Hippocampal formation (tissue), 2 donors: ENCODE measurements at regions not wholly inside any gene's neighbourhood (a gene's known extent, or its start where the extent isn't known, plus 50 kb on each side); places are given as distances from the start of the nearest gene placed in this dataset.

ENCODE experiments used
- DNase-seq, 2 donors: peaks; one replicate each; lab custom pipeline; 2025; lab: John Stamatoyannopoulos, UW

DNA sequence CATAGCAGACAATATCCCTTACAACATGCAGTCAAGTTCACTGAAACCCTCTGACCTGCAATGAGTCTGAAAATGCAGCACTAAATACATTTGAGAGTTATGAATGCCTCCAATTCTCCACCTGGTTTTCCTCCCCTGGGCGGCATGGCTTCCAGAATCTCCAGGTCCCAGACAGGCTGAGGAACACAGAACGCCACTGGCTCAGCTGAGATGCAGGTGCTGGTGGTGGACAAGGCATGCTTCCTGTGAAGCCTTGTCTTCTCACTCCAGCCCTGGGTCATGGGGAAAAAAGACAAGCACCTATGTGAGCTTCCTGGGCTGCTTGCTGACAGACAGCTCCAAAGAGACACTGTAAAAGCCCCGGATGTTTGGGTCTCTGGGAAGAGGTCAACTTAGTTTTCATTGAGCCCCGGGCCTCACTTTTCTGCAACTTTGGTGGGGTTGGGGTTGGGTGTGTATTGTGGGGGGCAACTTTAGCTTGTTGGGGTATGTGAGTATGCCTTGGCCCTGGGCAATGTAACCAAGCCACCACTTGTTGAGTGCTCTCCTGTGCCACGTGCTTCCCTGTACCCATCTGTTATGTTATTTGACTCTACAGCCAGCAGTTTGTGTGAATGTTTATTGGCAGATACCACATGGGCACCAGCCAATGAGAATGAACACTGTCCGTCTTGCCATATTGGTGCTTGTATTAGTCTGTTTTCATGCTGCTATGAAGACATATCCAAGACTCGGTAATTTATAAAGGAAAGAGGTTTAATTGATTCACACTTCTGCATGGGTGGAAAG, 127.8 kb downstream of the EMX2 start:
- DNase-seq, result no peak

DNA sequence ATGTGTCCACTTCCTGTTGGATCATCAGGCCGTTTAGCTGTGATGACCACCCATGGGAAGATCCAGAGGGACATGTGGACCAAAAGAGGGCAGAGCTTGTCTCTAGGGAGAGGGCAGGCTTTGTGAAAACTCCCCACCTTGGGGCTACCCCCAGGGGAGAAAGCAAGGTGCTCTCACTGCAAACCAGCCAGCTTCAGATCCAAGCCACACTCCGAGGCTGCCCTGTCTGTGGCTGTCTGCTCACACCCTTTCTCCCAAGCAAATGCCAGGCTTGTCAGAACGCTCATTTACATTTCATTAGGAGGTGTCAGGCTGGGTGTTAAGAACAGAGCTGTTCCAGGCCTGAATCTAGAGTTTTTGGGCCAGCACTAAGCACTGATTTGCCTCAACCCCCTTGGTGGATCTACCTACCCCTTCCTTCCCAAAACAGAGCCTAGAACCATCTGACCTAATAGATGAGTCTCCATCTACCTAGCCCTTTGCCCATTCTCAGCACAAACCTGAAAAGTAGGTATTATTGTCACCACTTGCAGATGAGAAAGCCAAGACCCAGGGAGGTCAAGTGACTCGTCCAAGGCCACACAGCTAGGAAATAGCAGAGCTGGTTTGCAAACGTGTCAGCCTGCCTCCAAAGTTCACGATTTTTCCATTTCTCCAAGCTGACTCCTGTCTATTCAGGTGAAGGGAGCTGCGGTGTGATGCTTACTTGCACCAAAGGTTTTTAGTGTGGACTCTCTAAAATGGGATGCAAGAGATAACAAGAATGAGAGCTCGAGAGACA, 130.9 kb downstream of the EMX2 start:
- DNase-seq, result no peak

DNA sequence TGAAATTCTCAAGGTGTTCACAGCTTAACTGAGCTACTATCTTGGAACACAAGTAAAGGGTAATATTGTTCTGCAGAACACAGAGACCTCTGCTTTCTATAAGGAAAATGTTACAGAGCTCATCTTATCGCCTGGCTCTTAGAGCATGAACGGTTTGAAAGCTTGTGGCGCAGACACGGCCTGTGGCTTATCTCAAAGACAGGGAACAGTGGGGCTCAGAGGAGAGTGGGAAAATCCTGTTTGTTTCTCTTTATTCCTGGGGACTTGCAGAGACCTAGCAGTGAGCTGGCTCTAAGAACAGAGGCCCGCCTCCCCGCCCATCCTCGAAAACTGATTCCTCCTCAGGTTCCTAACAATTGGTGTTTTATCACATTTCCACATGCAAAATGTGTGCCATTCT, 131.7 kb downstream of the EMX2 start:
- DNase-seq, result no peak

DNA sequence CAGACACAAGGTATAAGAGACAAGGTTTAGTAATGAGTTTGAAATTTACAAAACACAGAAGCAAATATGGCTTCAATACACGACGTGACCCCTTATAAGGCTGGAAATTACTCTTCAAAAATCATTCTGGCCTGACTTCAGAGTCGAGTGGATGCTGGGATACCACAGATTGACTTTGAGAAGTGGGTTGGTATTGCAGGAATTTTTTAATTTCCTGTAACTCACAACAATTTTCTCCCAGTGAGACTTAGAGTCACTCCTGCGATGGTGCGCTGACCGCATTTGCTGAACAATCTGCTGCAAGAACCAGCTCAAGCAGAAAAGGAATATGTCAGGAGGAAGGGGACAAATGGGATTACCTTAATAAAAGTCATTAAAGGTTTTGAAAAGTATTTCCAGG, 132.1 kb downstream of the EMX2 start:
- DNase-seq, result no peak

DNA sequence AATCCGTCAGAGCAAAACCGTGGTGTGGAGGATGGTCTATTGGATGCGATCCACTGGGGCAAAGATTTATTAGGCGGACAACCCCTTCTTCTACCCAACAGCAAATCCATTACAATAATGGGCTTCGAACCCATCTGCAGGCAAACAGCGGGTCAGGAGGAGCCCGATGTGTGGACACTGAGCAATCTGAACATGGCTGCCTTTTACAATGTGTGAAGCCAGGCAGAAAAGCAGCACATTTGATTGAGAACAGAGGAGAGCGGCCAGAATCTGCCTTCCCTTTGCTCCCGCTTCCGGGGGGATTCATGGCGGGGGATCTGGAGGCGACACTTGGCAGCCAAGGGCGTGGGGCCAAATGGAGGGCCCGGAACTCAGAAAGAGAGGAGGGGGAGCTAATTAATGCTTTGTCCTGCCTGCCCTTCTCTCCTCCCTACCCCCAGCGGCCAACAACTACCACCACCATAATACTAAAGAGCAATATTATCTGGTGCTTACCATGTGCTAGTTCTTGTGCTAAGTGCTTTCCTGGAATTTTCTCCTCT, 133.0 kb downstream of the EMX2 start:
- DNase-seq, result no peak

DNA sequence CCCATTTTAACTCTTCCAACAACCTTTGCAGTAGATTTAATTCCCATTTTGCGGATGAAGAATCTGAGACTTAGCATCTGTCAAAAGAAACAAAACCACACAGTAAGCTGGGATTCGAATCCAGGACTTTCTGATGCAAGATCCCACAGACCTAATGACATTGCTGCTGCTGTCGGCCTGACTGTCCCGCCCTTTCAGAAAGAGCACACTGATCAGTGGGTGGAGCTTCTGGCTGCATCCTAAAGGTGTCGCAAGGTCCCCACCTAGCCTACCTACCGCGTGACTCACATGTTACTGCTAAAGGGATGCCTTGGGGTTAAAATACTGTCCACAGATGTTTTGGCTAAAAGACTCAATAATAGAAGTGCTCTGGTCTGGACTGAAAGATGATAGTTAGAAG, 134.7 kb downstream of the EMX2 start:
- DNase-seq, result no peak

DNA sequence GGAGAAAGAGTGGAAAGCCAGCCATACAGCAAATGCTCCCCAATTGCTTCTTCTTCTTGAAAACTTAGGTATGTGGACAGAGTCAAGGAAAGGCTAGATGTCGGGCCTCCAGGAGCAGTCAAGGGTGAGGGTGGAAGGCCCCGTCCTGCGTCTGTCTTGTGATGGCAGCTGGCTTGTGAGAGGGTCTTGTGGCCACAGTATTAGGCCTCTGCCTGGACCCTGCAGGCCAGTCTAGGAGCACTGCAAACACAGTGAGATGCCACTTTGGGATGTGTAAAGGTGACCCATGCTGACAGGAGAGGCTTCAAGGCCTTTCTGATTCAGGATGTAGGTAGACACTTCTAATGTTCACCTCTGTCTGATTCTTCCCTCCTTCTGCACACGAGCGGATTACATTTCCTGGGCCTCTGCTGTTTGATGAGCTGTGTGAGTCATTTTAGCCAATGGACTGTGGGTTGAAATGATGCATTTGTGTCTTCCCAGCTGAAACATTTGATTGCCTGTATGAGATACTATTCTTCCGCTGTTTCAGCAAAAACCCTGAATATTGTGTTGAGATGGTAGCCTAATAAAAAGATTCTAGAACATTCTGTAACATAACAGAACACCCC, 135.4 kb downstream of the EMX2 start:
- DNase-seq, result no peak

DNA sequence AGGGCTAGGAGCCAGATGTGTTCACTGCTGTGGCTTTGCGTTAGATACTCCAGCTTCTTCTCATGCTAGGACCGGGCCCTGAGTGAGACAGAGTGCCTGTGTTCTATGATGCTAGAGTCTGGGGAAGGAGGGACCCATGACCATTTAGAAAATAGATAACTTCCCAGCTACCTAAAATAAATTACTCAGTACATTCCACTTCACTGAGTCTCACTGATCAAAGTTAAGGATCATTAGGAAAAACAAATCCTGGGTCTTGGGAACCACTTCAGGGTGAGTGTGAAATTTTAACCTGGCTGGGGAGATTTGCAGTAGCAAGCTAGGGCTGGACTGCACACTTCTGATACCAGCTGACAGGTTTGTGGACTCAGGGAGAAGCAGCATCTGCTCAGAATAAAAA, 138.1 kb downstream of the EMX2 start:
- no peak for DNase-seq

DNA sequence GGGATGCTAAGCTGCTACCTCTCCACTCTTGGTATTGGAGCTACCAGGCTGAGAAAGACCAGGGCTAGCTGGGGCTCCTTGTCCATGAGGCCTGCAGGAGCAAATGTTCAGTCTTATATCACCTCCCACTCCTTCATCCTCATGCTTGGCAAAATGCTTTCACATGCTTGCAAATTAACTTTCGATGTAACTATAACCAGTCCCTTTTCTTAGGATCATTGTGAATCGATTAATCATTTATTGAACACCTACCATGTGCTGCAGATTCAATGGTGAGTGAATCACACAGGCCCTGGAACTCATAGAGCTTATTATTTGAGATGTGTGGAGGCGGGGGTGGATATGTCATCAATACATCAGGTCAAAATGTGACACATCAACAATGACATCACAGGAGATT, 138.6 kb downstream of the EMX2 start:
- DNase-seq, result no peak

DNA sequence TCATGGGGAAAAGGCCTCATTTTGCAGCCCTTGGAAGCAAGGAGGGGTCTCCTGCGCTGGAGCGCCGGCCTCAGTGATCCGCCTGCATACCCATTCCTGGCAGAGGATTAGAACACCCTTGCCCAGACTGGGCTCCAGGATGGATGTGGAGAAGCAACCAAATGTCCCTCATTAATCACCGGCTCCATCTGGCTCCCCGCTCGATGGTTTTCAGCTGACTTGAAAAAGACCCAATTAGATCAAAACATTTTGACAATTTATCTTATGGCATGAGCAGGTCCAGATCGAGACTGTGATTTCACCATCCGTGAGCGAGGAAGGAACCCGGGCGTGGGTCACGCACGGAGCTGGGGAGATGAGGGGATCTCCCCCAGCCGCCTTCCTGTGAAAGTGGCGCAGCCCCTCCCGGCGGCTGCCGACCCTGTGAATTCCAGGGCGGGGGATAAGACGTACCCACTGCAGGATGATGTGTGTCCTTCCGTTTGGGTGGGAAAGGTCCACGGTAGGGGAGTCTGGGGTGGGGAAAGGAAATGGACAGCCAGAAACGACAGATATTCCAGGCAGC, 141.6 kb downstream of the EMX2 start:
- no peak for DNase-seq

DNA sequence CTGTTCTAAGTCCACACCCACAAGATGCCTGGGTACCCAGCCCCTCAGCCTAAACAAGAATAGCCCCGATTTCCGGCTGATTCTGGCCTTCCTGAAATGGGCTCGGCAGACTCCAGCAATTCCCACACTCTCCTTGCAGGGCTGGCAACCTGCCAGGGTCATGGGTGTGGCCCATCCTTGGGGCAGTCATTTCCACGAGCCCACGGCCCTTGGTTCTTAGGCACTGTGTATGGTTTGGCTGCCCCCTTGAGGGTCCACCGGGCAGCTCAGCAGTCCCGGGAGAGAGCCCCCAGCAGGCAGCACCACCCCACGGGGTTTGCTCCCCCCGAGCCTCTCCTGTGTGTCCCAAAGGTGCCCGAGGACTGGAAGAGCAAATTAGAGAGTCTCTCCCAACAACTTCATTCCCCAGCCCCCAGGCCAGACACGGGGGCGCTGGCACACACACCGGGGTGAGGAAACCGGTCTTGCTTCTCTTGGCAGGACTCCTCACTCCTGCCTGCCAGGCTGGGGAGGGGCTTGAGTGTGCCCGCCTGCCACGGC, 142.2 kb downstream of the EMX2 start:
- DNase-seq, result no peak

DNA sequence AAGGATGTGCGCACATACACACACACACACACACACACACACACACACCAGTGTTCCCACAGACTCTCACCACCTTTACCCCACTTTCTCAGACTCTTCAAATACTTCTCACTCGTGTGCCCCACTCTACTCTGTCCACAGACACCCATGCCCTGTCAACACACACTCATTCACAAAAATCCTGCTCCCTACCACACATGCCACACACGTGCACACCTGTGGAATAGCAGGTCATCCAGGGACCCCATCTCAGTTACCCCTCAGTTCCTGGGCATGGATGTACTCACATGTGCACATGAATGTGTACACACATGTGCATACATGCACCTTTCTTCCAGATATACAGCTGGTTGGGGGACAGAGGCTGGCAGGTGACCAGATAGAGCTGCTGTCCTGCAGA, 142.9 kb downstream of the EMX2 start:
- DNase-seq, result no peak

DNA sequence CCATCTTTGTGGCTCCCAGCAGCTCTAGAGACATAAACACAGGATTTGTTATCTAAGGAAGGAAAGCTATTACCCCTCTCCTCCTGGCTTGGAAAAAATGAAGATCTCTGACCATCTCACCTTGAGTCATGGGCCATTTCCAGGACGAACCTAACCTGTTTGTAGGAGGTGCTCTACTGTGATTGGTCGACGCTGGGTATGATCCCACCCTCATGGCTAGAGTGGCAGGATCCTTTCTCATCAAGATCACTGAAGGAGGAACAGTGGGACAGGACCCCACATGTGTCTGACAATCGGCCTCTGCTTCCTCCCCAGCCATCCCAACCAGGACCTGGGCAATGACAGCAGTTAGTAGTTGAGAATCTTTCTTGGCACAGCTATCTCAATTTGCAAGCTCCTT, 144.1 kb downstream of the EMX2 start:
- DNase-seq, result no peak

DNA sequence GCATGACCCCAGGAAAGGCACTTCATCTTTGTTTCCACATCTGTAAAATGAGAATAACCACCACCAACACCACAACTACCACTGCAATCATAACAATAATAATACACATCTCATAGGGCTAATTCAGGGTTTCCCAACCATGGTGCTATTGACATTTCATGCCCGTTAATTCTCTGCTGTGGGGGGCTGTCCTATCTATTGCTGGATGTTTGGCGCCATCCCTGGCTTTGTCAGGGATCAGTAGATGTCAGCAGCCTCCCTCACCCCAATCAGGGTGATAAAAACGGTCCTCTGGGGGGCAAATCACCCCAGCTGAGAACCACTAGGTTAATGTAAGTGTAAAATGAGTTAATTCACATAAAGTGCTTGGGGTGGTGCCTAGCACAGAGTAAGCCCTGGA, 145.8 kb downstream of the EMX2 start:
- no peak for DNase-seq

DNA sequence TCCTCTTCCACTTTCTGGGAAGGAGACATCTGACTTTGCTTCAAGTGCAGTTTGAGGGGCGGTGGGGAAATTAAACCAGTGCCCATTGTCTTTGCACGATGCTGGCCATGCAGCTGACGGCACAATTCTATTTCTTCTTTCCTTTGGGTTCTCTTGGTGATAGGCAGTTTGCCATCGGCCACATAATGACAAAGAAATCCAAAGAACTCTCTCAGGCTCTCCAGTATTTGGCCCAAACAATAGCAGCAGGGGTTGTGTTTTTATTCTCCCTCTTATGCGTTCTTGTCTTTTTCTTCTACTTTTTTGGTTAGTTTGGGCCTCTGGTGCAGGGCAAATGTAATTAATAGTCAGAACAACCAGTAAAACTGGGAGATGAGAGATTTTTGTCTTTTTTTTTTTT, 147.0 kb downstream of the EMX2 start:
- no peak for DNase-seq

DNA sequence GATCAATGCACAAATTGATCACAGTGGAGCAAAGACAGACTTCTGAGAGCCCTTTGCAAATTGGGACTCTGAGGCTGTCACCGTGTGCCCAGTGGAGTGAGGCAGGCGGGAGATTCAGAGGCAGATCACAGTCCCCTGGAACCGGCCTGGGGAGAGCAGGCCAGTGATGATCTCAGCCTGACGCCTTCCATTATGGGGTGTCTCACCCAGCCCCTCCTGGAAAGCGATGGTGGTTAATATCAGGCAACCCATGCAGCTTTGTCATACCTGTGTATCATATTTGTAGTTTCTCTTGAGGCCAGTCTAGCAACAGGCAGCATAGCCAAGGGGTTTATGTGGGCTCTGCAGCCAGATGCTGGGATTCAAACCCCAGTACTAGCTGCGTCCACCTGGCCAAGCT, 147.8 kb downstream of the EMX2 start:
- no peak for DNase-seq

DNA sequence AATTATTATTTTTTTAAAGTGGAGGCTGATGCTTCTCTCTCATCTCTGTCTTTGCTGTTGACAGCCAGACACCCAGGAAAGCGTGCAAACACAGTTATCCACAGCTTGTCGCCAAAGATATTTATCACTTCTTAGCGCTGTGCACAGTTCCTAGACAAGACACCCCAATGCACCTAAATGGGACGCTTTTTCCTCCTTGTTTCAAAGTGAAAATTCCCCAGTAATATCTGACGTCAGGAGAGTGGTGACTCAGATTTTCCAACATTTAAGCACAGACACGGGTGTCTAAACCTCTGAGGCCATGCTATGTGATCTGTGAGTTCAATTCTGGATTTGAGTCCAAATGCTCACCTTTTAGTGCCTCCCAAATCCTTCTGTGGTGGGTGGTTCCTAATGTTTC, 151.6 kb downstream of the EMX2 start:
- DNase-seq, result no peak

DNA sequence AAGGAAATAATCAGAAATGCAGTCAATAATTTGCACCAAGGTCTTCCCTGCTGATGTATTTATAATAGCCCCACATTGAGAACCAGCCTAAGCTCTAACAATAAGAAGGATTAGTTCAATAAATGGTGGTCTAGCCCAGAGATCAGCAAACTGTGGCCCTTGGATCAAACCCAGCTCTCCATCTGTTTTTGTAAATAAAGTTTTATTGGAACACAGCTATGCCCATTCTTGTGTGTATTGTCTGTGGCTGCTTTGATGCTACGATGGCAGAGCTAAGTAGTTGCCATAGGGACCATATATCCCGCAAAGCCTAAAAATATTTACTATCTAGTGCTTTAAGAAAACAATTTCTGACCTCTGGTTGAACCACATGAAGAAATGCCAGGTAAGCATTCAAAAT, 154.9 kb downstream of the EMX2 start:
- DNase-seq, result no peak

DNA sequence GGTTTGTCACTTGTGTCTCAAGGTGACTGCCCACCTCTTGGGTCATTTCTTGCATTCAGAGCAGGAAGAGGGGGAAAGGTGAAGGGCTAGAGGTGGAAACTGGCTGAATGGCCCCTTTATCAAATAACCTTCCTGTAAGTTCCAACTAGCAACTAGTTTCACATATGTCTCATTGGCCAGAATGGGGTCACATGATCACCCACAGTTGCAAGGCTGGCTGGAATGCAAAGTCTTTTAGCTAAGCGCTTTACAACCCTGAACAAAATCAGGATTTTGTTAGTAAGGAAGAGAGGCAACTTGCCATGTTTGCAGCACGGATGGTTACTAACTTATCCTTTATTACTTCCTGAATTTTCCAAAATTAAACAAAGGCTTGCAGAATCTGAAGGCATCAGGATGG, 156.3 kb downstream of the EMX2 start:
- DNase-seq, result no peak

DNA sequence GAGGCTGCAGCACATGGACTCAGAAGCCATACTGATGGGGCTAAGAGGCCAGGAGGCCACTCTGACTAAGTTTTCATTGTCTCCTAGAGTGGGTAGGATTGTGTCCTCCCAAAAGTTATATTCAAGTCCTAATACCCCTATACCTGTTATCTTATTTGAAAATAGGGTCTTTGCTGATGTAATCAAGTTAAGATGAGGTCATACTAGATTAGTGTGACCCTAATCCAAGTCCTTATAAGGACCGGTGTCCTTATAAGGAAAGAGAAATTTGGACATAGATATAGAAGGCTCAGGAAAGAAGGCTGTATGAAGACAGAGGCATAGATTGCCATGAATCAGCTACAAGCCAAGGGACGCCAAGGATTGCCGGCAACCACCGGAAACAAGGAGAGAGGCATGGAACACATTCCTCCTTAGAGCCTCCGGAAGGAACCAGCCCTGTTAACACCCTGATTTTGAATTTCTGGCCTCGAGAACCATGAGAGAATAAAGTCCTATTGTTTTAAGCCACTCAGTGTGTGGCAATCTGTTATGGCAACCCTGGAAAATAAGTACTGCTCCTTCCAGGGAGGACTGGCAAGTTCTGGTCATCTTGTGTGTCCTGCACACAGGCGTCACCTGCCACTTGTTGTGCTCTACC, 157.0 kb downstream of the EMX2 start:
- DNase-seq, result no peak

DNA sequence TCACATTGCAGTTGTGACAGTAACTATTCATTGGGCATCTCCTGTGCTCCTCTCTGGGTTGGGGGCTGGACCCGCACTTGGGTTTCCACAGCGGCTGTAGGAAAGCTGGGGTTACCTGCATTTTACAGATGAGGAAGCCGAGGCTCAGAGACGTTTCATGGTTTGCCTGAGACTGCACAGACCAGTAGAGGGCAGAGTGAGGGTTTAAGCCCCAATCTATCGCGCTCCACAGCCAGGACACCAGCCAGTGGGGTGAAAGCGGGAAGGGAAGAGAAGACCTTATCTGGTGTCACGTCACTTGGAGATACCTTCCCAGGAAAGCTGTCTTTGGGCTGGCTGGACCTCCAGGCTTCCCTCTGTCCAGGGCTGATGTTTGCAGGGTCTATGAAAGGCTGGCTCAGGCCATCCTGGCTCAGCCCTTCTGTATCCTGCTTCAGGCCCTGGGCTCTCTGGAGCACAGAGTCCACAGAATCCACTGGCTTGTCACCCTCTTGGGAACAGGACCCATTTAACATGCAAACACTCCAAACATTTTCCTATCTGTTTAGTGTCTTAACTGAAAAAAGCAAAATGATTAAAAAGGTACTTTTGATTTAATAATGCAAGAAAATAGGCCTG, 167.7 kb downstream of the EMX2 start:
- no peak for DNase-seq
